GM12864 (cell line): ENCODE measurements at regions not wholly inside any gene's neighbourhood (a gene's known extent, or its start where the extent isn't known, plus 50 kb on each side); places are given as distances from the start of the nearest gene placed in this dataset.

ENCODE experiments used
- DNase-seq: peaks from one replicate; pipeline ENCODE4 v3.0.0-alpha.2; 2011; ENCODE audit warnings: low read depth
- H3K4me3 ChIP-seq: 2 replicates; pipeline ENCODE4 v1.5.1; 2011; ENCODE audit warnings: mild to moderate bottlenecking, low read depth, low read length, control low read depth
- CTCF ChIP-seq: IDR thresholded peaks from 2 replicates; pipeline ENCODE4 v1.5.1; 2011; ENCODE audit warnings: low read depth, mild to moderate bottlenecking, moderate library complexity, low read length, control low read depth, inconsistent platforms; ENCODE audit errors: missing control alignments

GRCh38 chr7:368651-369475, 78.9 kb downstream of the FOXL3 start:
- DNase-seq = no peak
- H3K4me3 ChIP-seq = no peak overlapping the region
- TF ChIP-seq CTCF = no peak

GRCh38 chr7:369476-370258, 79.7 kb downstream of the FOXL3 start:
- TF ChIP-seq CTCF = no peak

GRCh38 chr7:370259-370625, 80.3 kb downstream of the FOXL3 start:
- TF ChIP-seq CTCF = no peak
- DNase-seq = no peak
- H3K4me3 ChIP-seq = no peak overlapping the region

More at GRCh38 chr7:369476-370258, 79.7 kb downstream of the FOXL3 start:
- no peak overlapping the region for H3K4me3 ChIP-seq
- no peak for DNase-seq

GRCh38 chr7:370775-371118, 80.8 kb downstream of the FOXL3 start:
- no peak for TF ChIP-seq CTCF
- H3K4me3 ChIP-seq = no peak overlapping the region
- no peak for DNase-seq

GRCh38 chr7:371119-371778, 81.3 kb downstream of the FOXL3 start:
- TF ChIP-seq CTCF = no peak
- DNase-seq = no peak
- no peak overlapping the region for H3K4me3 ChIP-seq

GRCh38 chr7:371779-372545, 82.0 kb downstream of the FOXL3 start:
- no peak for DNase-seq
- no peak overlapping the region for H3K4me3 ChIP-seq
- TF ChIP-seq CTCF = no peak
